Activated B cell treated with CpG ODN at 0.5 μM for 24 hours (primary cell): ENCODE measurements at regions not wholly inside any gene's neighbourhood (a gene's known extent, or its start where the extent isn't known, plus 50 kb on each side); places are given as distances from the start of the nearest gene placed in this dataset.
A peak's percentile ranks its signal among the peaks of the same experiment; 100 is the strongest.

Experiments
- ATAC-seq: fragments of 200-7000 bp; cut with Tn5 transposase; one replicate; pipeline ENCODE4 v1.10.0; 2021; ENCODE audit warnings: low read depth, mild to moderate bottlenecking, moderate library complexity
- CTCF ChIA-PET: fragments of 350-600 bp; sonication (Branson Sonifier 250); formaldehyde crosslinking; loops from one replicate; lab custom pipeline; 2021; ENCODE audit warnings: antibody characterized with exemption; lab: Charles Lee
- POLR2A ChIA-PET: fragments of 350-600 bp; sonication (Branson Sonifier 250); formaldehyde crosslinking; loops from one replicate; lab custom pipeline; 2021; ENCODE audit warnings: antibody characterized with exemption; lab: Charles Lee
- DNase-seq: peaks from one replicate; pipeline ENCODE4 v3.0.0; 2022
- H3K27ac Mint-ChIP-seq: one replicate; pipeline ENCODE4 v1.8.0; 2020; ENCODE audit warnings: mixed read lengths
- H3K27me3 Mint-ChIP-seq: one replicate; pipeline ENCODE4 v1.8.0; 2021; ENCODE audit warnings: mixed read lengths
- H3K36me3 Mint-ChIP-seq: one replicate; pipeline ENCODE4 v1.8.0; 2021; ENCODE audit warnings: low read depth, mixed read lengths
- H3K4me1 Mint-ChIP-seq: one replicate; pipeline ENCODE4 v1.8.0; 2021; ENCODE audit warnings: mixed read lengths
- H3K4me3 Mint-ChIP-seq: one replicate; pipeline ENCODE4 v1.8.0; 2020; ENCODE audit warnings: mild to moderate bottlenecking, mixed read lengths
- H3K9me3 Mint-ChIP-seq: one replicate; pipeline ENCODE4 v1.8.0; 2020; ENCODE audit warnings: mixed read lengths
- CTCF ChIP-seq: fragments of 200-600 bp; IDR thresholded peaks from one replicate; pipeline ENCODE4 v1.8.0; 2022; ENCODE audit warnings: antibody characterized with exemption, mild to moderate bottlenecking
- intact Hi-C: fragments of 100-400 bp; cut with micrococcal nuclease; formaldehyde crosslinking; loops from one replicate; pipeline ENCODE4 v1.15.1; 2024

GRCh38 chr2:125979886-125980285 lies 676.1 kb upstream of the GYPC start:
- Mint-ChIP-seq H3K27ac (no peak overlapping the region), H3K36me3 (no peaks in the 10 kb centered on the region), H3K4me3 (no peak overlapping the region), H3K9me3 (peaks cover 2% of the 10 kb centered on the region), H3K4me1 (no peaks in the 10 kb centered on the region), H3K27me3 (no peaks in the 10 kb centered on the region)
- POLR2A ChIA-PET: no interaction called here
- CTCF ChIA-PET: no interaction called here
- no peak for DNase-seq
- intact Hi-C loops: no loop called here
- TF ChIP-seq CTCF: no peak
- ATAC-seq: no peak

- POLR2A ChIA-PET: no interaction called here
- Mint-ChIP-seq H3K9me3 (peaks cover 6% of the 10 kb centered on the region), H3K4me3 (no peak overlapping the region), H3K27ac (no peak overlapping the region), H3K4me1 (no peaks in the 10 kb centered on the region), H3K27me3 (no peaks in the 10 kb centered on the region), H3K36me3 (no peaks in the 10 kb centered on the region)
- no peak for DNase-seq
- ATAC-seq: no peak
- intact Hi-C loops: no loop called here
- CTCF ChIA-PET: no interaction called here
- no peak for TF ChIP-seq CTCF
Observed at GRCh38 chr2:125983364-125983763, 672.6 kb upstream of the GYPC start.

- TF ChIP-seq CTCF: no peak
- intact Hi-C loops: no loop called here
- H3K27ac Mint-ChIP-seq: no peak overlapping the region
- H3K4me1 Mint-ChIP-seq: no peaks in the 10 kb centered on the region
- no peaks in the 10 kb centered on the region for H3K27me3 Mint-ChIP-seq
- DNase-seq (no peak), ATAC-seq (no peak)
- H3K4me3 Mint-ChIP-seq: no peak overlapping the region
- CTCF ChIA-PET: no interaction called here
- POLR2A ChIA-PET: no interaction called here
- no peaks in the 10 kb centered on the region for H3K36me3 Mint-ChIP-seq
- no peaks in the 10 kb centered on the region for H3K9me3 Mint-ChIP-seq
Observed at GRCh38 chr2:126029316-126029715, 626.6 kb upstream of the GYPC start.

GRCh38 chr2:126038861-126039260 lies 617.1 kb upstream of the GYPC start:
- intact Hi-C loops: no loop called here
- ATAC-seq (peak; percentile 84), DNase-seq (no peak)
- Mint-ChIP-seq H3K4me3 (no peak overlapping the region), H3K36me3 (no peaks in the 10 kb centered on the region), H3K9me3 (no peaks in the 10 kb centered on the region), H3K27ac (no peak overlapping the region), H3K27me3 (no peaks in the 10 kb centered on the region), H3K4me1 (no peaks in the 10 kb centered on the region)
- CTCF ChIA-PET: no interaction called here
- POLR2A ChIA-PET: no interaction called here
- TF ChIP-seq CTCF: no peak

GRCh38 chr2:126041391-126042047 lies 614.4 kb upstream of the GYPC start:
- no peak for TF ChIP-seq CTCF
- POLR2A ChIA-PET: no interaction called here
- H3K27ac Mint-ChIP-seq: no peak overlapping the region
- no peaks in the 10 kb centered on the region for H3K27me3 Mint-ChIP-seq
- DNase-seq (no peak), ATAC-seq (no peak)
- no peaks in the 10 kb centered on the region for H3K36me3 Mint-ChIP-seq
- CTCF ChIA-PET: interaction anchor here (1.0 kb wide), 1 partner anchor 22 kb away, joined by 3 read pairs; no protein-coding TSS in a partner anchor
- intact Hi-C loops: no loop called here
- no peaks in the 10 kb centered on the region for H3K9me3 Mint-ChIP-seq
- no peak overlapping the region for H3K4me3 Mint-ChIP-seq
- no peaks in the 10 kb centered on the region for H3K4me1 Mint-ChIP-seq
